HG03039 (cell line): ENCODE measurements at regions not wholly inside any gene's neighbourhood (a gene's known extent, or its start where the extent isn't known, plus 50 kb on each side); places are given as distances from the start of the nearest gene placed in this dataset.

Source experiments
- ATAC-seq: cut with Tn5 transposase; IDR thresholded peaks from one replicate; pipeline ENCODE4 v1.9.1; 2021; ENCODE audit warnings: mild to moderate bottlenecking, moderate library complexity; ENCODE audit not compliant: unreplicated experiment

DNA sequence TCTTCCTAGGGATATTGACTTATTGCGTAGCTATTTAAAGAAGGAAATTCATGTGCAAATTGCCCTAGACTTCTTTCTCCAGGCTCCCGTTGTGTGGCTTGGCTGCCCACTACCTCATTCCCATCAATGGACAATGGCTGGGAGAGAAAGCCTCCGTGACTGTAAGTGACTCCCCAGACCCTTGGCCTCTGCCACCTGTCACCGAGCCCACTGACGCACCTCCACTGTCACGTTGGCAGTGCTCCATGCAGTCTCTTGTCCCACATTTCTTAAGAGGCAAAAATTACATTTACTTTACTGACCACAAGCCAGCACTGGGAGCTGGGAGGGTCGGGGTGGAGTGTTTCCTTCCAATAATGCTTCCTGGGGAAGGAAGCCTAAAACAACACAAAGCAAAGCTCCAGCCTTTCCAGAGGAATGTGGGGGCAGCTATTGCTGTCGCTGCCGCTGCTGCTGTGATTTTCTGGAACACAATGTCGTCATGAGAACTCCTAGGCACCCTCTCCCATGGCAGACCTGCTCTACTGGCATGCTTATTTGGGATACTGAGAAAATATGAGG, 89.7 kb upstream of the STEAP1B start:
- no peak for ATAC-seq

DNA sequence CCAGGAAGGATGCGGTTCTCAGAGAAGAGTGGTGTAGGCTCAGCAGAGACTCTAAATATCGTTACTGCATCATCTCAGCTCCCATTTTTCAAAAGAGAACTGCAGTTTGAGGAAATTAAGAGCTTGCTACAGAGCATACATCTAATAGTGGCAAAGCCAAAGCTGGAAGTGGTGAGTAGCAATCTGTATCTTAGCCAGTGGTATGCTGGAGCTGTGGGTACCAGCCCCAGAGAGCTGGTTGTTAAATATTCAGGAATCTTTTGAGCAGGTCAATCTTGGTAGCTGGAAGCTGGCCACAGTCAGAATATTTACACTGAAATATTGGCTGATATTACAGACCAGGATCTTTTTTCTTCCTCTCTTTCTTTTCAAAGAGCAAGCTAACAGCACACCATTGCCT, 88.4 kb upstream of the STEAP1B start:
- no peak for ATAC-seq

DNA sequence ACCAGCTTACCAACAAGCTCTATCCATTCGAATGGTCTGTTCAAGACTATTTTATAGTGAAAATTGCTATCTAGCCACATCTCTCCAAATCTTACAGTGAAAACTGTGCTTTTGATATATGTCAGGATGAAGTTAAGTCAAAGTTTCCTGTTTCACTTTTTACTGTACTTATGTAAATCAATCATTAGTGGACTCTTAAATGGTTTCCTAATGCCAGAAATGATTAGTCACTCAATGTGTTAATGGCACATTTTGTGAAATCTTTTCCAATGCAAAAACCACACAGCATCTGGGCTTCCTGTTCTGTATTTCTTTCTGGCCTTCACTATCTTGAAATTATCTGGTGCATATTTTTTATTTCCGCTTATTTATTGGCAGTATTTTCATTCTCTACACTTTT, 87.3 kb upstream of the STEAP1B start:
- ATAC-seq, result no peak

DNA sequence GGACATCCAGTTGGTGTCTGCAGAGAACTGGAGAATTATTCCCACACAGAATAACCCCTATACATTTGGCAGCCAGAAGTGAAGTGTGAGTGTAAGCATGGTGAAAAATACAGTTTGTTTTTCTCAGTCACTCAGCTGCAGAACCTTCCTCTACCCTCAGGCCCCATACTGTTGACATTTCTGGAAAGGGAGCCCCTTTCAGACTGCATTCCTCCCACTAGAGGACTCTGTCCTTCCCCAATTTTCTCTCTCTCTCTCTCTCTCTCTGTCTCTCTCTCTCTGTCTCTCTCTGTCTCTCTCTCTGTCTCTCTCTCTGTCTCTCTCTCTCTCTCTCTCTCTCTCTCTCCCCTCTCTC, 86.8 kb upstream of the STEAP1B start:
- no peak for ATAC-seq

DNA sequence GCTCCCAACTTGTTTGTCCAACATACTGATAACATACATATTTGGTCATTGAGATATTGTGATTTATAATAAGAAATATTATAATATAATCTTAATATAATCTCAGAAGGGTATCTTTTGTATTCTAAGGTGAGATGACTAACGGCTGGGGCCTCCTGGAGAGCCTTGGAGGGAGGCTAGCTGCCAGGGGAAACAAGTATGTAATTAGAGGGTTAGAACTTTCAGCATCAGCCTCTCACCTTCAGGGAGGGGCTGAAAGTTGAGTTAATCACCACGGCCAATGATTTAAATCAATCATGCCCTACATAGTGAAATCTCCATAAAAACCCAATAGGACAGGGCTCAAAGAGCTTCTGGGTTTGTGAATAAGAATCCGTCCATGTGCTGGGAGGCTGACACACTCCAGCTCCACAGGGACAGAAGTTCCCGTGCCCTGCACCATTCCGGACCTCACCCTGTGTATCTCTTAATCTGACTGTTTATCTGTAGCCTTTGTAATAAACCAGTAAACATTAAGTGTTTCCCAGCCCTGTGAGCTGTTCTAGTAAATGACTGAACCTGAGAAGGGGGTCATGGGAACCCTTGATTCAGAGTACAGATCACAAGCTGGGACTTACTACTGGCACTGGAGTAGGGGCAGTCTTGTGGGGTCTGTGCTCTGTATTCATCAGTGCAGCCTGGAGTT, 86.3 kb upstream of the STEAP1B start:
- no peak for ATAC-seq

DNA sequence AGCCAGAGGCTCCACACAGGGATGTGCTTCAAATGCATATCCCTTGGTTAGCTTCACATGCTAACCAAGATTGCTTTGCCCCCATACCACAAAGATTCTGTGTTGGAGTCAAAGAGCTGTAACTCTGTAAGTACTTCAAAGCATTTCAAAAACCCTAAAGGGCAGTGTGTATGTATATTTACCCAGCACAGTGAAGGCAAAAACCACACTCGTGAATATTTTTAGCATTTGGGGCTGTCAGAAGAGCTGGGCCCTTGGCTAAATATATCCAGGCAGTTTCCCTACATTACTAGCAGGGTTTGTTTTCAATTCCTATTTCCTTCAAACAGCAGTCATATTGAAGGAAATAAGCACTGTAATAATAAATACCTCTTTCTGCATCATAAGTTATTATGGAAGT, 84.2 kb upstream of the STEAP1B start:
- peak; percentile 69 for ATAC-seq

DNA sequence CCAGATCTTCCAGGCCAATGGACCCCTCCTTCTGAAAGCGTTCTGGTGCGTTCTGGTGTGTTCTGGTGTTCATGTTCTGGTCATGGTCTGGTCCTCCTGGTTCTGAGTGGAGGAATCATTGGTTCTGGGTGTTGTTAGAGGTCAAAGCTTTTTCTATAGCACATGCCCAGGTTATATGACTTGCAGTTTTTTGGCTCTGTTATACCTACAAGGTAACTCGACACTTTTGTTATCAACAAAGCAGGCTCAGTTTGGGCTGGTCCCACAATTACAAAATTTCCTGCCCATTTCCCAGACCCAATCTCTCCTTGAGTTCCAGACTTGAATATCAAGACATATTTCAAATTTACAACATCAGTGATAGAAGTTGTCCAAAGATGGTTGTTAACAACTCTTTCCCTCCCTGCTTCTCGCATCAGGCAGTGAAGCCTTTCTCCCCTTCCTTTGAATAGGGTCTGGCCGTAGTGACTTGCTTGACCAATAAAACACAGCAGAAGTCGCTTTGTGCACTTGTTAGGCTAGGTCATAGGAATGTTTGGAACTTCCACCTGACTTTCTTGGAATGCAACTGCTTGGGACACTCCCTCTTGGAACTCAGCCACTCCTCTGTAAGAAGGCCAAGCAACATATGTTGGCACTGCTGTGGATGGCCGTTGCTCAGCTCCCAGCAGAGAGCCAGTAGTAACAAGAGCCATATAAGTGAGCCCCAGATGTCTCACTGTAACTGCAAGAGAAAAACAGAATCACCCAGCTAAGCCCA, 83.1 kb upstream of the STEAP1B start:
- no peak for ATAC-seq

DNA sequence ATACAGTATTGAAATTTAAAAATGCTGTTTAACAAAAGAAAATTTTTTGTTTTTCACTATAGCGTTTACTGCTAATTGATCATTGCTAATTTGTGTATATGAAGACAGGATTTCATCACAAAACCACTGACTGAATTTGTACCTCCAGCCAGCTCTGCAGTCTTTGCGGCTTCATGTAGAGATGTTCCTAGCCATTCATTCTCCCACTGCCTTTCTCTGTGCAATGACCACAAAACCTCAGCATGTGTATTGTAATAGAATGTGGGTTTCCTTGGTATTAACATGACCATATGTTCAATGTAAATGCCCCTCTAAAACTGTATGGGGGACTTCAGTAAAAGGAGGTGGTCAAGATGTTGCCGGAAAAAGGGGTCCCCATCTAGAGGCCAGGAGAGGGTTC, 81.1 kb upstream of the STEAP1B start:
- no peak for ATAC-seq

DNA sequence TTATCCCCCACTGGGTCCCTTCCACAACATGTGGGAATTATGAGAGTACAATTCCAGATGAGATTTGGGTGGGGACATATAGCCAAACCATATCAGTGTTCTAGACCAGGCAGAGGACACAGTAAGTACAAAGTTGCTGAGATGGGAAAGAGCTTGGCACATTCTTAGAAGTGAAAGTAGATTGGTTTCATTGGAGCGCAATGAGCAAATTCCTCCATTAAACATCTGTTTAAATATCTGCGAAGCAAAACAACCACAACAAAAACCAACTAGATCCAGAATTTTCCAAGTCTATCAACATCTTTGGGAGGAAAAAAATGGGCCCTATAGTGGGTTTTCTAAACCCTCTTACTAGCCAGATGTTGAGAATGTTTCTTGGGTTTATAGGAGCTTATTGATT, 80.0 kb upstream of the STEAP1B start:
- ATAC-seq, result no peak

DNA sequence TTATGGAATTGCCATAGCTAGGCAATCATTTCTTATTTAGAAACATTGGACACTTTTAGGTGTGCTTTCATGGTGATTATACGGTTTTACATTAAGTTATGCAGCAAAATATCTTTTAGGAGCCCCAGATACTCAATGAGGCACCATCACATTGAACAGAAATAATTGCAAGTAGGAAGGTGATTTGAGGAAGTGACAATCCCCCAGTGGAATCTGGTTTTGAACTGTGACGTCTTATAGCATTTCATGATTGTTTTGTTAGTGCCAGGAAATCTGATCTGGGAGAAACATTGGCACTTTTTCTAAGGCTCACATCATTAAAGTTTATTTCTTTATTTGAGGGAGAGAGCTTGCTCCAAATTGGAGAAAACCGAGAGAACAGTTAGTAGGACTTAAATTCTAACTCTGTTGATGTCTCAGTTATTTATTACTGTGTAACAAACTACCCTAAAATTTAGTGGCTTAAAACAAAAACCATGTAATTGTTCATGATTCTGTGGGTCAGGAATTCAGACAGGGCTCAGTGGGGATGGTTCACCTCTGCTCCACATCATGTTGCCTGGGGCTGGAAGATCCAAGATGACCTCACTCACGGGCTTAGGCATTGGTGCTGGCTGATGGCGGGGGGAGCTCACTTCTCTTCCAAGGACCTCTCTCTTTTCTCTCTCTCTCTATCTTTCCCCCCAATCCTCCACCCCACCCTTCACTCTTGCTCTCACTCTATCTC, 78.2 kb upstream of the STEAP1B start:
- ATAC-seq, result no peak

DNA sequence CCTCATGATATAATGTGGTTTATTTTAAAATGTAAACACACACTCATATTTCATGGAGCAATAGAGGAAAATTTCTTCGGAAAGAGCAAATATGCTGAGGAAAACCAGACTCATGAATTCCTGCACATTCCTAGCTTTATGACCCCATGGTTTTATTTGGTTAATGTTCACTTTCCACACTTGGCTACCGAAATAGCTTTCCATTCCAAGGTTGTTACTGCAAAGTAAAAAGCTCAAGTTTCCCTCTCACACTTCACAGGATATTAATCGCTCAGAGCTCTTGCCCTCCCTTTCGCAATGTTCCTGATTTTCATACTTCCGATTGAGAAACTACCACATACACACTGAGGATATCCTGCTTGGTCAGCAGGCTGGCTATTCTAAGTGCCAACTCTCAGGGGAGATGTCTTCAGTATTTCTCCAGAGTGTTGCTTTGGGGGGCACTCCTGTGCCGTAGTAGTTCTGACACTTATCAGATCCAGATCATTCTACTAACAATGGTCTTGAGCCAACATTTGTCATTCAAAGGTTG, 77.5 kb upstream of the STEAP1B start:
- ATAC-seq, result no peak

DNA sequence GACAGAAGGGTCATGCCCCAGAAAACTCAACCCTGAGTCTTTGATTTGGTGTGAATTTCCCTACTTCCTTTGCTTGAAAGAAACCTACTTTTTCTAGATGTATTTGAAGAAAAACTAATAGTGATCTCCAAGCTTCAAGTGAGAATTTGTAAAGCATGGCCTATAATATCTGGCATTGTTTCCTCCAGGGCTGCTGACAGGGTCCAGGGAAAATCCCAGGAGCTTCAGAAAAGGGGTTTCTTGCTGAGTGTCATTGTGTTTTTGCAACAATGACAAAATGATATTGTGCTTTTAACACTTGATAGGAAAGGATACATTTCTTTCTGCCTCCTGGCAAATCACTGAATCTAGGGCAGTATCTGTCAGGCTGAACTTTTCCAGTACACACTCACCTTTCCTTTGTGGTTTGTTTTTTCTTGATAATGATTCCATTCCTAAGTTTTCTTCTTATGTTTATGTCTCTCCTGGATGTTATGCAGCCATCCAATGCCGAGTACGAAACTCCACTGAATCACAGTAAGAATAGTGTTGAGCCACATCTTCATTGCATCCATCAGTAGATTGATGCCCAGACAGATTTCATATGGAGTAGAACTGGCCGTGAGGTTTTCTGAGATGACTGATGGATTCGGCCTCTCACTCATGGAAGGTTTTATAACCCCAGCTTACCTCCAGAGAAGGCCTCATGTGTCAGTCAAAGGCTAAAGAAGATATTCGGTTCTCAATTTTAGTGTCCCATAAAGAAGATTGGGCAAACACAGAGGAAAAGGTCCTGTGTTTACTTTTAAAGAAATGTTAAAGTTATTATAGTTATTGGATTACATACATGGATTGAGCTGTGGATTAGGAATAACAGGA, 76.9 kb upstream of the STEAP1B start:
- ATAC-seq, result no peak

DNA sequence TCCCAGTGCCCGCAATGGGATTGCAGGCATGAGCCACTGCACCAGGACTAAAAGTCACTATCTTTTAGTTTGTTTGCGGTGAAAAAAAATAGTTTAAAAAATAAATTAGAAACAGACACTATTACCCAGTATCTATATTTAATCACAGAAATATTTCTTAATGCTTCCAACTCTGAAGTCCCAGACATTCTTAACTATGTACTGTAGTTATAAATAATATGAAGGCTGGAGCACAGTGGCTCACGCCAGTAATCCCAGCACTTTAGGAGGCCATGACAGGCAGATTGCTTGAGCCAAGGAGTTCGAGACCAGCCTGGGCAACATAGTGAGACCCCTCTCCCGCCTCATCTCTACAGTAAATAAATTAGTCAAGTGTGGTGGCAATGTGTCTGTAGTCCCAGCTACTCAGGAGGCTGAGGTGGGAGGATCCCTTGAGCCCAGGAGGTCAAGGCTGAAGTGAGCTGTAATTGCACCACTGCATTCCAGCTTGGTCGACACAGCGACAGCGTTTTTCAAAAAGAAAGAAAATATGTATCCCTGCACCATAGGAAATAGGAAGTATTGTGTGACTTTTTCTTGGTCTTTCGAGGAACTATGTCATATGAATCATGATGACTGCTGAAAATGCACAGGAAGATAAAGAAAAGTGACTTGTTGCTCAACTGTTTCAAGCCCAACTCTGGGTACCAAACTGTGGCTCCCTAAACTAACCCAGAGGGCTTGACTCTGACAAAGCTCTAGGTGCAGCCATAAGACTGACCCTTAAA, 74.9 kb upstream of the STEAP1B start:
- no peak for ATAC-seq

DNA sequence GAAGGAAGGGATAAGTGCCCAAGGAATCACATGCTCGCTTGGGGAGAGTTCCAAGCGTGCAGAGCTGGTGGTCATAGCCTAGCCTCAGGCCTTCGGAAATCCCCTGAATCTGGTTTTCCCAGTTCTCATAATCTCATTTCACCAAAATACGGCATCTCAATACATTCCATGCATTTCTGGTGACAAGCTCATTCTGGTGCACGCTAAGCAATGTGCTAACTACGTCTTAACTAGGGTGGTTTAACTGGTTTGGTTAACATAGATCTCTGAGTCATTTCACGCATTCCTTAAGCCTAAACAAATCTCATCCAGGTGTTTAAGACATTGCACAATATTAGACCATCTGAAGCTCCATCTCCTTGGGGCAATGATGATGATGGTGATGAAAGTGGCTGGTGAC, 72.9 kb upstream of the STEAP1B start:
- no peak for ATAC-seq

DNA sequence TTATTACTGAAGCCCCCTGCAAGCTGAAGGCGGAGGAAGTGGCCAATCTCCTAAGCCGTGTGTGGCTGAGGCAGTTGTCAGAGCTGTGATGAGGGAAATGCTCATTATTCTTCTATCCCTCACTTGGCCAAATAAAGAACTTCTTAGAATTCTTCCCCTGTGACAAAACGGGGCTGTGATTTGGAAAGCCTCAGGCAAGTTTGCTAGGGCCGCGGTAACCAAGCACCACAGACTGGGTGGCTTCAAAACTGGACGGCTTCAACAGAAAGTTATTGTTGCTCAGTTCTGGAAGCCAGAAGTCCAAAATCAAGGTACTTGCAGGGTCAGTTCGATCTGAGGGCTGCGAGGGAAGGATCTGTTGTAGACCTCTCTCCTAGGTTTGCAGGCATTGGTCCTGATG, 72.3 kb upstream of the STEAP1B start:
- no peak for ATAC-seq

DNA sequence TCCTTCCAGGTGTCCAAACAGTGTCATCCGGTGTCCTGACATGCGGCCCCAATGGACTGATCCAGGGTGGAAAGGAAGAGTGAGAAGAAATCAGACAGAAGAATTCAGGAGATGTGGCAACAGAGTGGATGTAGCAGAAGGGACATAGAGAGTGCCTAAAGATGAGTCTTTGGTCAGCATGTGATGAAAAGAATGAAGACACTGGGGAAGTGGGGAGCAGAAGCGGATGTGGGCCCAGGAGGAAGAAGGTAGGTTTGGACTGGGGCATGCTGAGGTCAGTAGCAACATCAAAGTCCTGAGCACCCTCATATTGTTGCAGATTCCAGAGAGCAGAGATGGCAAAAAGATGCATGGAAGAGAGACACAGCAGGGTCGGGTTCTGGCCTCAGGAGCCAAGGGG, 71.8 kb upstream of the STEAP1B start:
- ATAC-seq, result no peak

DNA sequence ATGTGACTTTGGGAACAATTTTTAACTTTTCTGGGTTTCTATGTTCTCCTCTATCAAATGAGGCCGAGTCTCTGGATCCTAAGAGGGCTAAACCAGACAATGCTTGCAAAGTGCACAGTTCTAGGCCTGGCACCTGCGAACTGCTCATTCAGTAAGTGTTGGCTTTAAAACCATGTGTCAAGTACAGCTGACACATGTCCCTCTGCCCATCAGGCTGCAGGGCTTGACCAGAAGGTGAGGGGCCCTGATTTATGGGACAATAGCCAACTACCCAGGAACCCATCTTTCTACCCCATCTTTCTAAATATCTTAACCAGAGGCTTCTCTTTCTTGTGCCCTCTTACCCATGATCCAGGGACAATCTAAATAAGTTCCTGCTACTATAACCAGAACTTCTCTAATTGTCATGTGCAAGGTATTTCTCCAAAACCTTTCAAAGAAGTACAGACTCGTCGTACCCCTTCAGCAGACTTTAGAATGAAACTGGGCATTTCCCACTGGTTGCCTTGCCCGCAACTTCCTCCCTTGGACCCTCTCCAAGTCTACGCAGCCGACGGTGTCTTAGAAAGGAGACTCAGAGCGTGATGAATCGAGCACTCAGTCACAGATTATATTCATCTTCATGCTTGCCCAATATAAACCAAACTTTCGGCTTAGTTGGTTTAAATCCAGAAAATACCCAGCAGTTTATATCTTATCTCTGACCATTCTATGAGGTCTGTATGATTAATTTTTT, 69.8 kb upstream of the STEAP1B start:
- ATAC-seq, result no peak

DNA sequence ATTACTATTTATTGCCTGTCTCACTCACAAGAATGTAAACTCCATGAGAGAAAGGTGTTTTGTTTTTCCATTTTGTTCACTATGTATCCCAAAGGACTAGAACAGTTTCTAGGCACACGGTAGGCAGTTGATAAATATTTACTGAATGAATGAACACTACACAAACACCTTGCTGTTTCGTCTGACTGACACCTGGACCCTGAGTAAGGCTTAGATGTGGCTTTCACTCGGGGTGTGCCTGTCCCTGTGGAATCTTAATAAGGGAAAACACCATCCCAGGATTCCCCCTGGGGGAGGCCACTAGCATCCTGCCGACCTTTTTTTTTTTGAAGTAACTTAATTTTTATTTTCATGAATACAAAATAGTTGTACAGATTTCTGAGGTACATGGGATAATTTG, 66.6 kb upstream of the STEAP1B start:
- ATAC-seq, result no peak

DNA sequence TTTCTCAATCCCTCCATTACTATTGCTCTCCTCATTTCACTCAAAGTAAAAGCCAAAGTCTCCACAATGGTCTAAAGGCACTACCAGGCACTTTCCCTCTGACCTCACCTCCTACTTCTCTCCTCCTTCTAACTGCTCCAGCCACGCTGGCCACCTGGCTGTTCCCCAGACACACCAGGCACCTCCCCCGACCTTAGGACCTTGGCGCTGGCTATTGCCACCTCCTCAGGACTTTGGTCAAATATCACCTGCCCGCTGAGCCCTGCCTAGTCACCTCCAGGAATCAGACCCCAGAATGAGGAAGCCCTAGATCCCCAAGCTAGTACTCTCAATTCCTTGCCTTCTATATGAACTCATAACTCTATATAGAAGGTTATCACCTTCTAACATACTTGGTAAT, 66.2 kb upstream of the STEAP1B start:
- ATAC-seq, result no peak
